ENCODE measurements at regions not wholly inside any gene's neighbourhood (a gene's known extent, or its start where the extent isn't known, plus 50 kb on each side); places are given as distances from the start of the nearest gene placed in this dataset.

GRCh38 chr18:39918847-39919246 is 2036.2 kb upstream of the PIK3C3 start:
- no peak for DNase-seq

- no peak for DNase-seq
Observed at GRCh38 chr18:39913672-39914366, 2041.2 kb upstream of the PIK3C3 start.

- no peak for DNase-seq
Observed at GRCh38 chr18:39911716-39912115, 2043.3 kb upstream of the PIK3C3 start.

- DNase-seq, result no peak
Observed at GRCh38 chr18:39909706-39910105, 2045.3 kb upstream of the PIK3C3 start.

GRCh38 chr18:39886136-39886535 is 2068.9 kb upstream of the PIK3C3 start:
- no peak for DNase-seq

GRCh38 chr18:39872651-39873050 is 2082.4 kb upstream of the PIK3C3 start:
- DNase-seq, result no peak

- no peak for DNase-seq
Observed at GRCh38 chr18:39871961-39872360, 2083.1 kb upstream of the PIK3C3 start.

- peak; percentile 24 for DNase-seq
Observed at GRCh38 chr18:39870591-39870990, 2084.4 kb upstream of the PIK3C3 start.

GRCh38 chr18:39863916-39864315 is 2091.1 kb upstream of the PIK3C3 start:
- no peak for DNase-seq

GRCh38 chr18:39862341-39862740 is 2092.7 kb upstream of the PIK3C3 start:
- no peak for DNase-seq

GRCh38 chr18:39854291-39854690 is 2100.7 kb upstream of the PIK3C3 start:
- DNase-seq, result no peak

- peak; percentile 63 for DNase-seq
Observed at GRCh38 chr18:39846265-39846664, 2108.8 kb upstream of the PIK3C3 start.

GRCh38 chr18:39845631-39846030 is 2109.4 kb upstream of the PIK3C3 start:
- no peak for DNase-seq

- no peak for DNase-seq
Observed at GRCh38 chr18:39845106-39845505, 2109.9 kb upstream of the PIK3C3 start.

GRCh38 chr18:39843546-39843945 is 2111.5 kb upstream of the PIK3C3 start:
- no peak for DNase-seq

GRCh38 chr18:39842366-39842914 is 2112.6 kb upstream of the PIK3C3 start:
- DNase-seq, result no peak

GRCh38 chr18:39841482-39842365 is 2113.3 kb upstream of the PIK3C3 start:
- DNase-seq, result peak; percentile 67

- DNase-seq, result peak; percentile 0
Observed at GRCh38 chr18:39840856-39841481, 2114.1 kb upstream of the PIK3C3 start.

GRCh38 chr18:39840406-39840805 is 2114.6 kb upstream of the PIK3C3 start:
- DNase-seq, result peak; percentile 26

- DNase-seq, result peak; percentile 29
Observed at GRCh38 chr18:39839782-39840181, 2115.3 kb upstream of the PIK3C3 start.

- DNase-seq, result no peak
Observed at GRCh38 chr18:39838831-39839230, 2116.2 kb upstream of the PIK3C3 start.

GRCh38 chr18:39835303-39836030 is 2119.6 kb upstream of the PIK3C3 start:
- no peak for DNase-seq

- no peak for DNase-seq
Observed at GRCh38 chr18:39834636-39835035, 2120.4 kb upstream of the PIK3C3 start.

Data from fibroblast of upper back skin (primary cell).